OCI-LY7 (cell line): ENCODE measurements at regions not wholly inside any gene's neighbourhood (a gene's known extent, or its start where the extent isn't known, plus 50 kb on each side); places are given as distances from the start of the nearest gene placed in this dataset.

Source experiments
- BruUV-seq: library from RNA; stranded (reverse); fragments of 400-500 nt; replicated peaks from 2 replicates; lab custom pipeline; 2021; lab: Mats Ljungman, UMichigan
- CTCF ChIA-PET: fragments of 300-600 bp; sonication (Branson Sonifier 250); formaldehyde crosslinking; loops from one replicate; lab custom pipeline; 2022; ENCODE audit warnings: antibody characterized with exemption; ENCODE audit not compliant: unreplicated experiment; lab: Charles Lee
- POLR2A ChIA-PET: fragments of 300-600 bp; sonication (Branson Sonifier 250); formaldehyde crosslinking; loops from one replicate; lab custom pipeline; 2022; ENCODE audit warnings: antibody characterized with exemption; lab: Charles Lee
- DNase-seq: peaks from one replicate; pipeline ENCODE4 v3.0.0-alpha.2; 2015; ENCODE audit warnings: low spot score
- H2AFZ ChIP-seq: fragments of 200-600 bp; sonication (generic), shearing (Covaris generic); 2 replicates; pipeline ENCODE4 v1.6.1; 2014; ENCODE audit warnings: mild to moderate bottlenecking, antibody characterized with exemption, low read length, moderate library complexity
- H3K27ac ChIP-seq: fragments of 200-600 bp; sonication (generic); 2 replicates; pipeline ENCODE4 v1.5.1; 2014; ENCODE audit warnings: mixed run types, low read depth, mild to moderate bottlenecking, moderate library complexity, low read length, inconsistent platforms; ENCODE audit not compliant: poor library complexity, severe bottlenecking
- H3K36me3 ChIP-seq: fragments of 200-600 bp; sonication (generic); 2 replicates; pipeline ENCODE4 v1.6.1; 2014; ENCODE audit warnings: mild to moderate bottlenecking, antibody characterized with exemption, low read length, moderate library complexity, mixed read lengths; ENCODE audit not compliant: insufficient read depth
- H3K4me1 ChIP-seq: fragments of 200-600 bp; sonication (generic); 2 replicates; pipeline ENCODE4 v1.5.1; 2014; ENCODE audit warnings: mild to moderate bottlenecking, low read length; ENCODE audit not compliant: insufficient read depth, poor library complexity, severe bottlenecking
- H3K4me2 ChIP-seq: fragments of 200-600 bp; sonication (generic); 2 replicates; pipeline ENCODE4 v1.6.1; 2014; ENCODE audit warnings: mild to moderate bottlenecking, low read length
- H3K4me3 ChIP-seq: fragments of 200-600 bp; sonication (generic); 2 replicates; pipeline ENCODE4 v1.5.1; 2014; ENCODE audit warnings: mild to moderate bottlenecking, low read depth, low read length; ENCODE audit not compliant: poor library complexity, severe bottlenecking
- H3K79me2 ChIP-seq: fragments of 200-600 bp; sonication (generic); 2 replicates; pipeline ENCODE4 v1.6.1; 2016; ENCODE audit warnings: low read depth, mild to moderate bottlenecking, low read length, moderate library complexity, mixed read lengths; ENCODE audit not compliant: insufficient read depth
- H3K9me2 ChIP-seq: fragments of 200-600 bp; sonication (generic); 2 replicates; pipeline ENCODE4 v1.6.1; 2016; ENCODE audit warnings: mild to moderate bottlenecking, low read length, mixed read lengths; ENCODE audit not compliant: insufficient read depth
- H3K9me3 ChIP-seq: fragments of 200-600 bp; sonication (generic); 2 replicates; pipeline ENCODE4 v1.6.1; 2014; ENCODE audit warnings: mild to moderate bottlenecking, mixed run types, low read length, mixed read lengths
- H4K20me1 ChIP-seq: fragments of 200-600 bp; sonication (generic); 2 replicates; pipeline ENCODE4 v1.6.1; 2014; ENCODE audit warnings: mild to moderate bottlenecking, antibody characterized with exemption, low read length, moderate library complexity, mixed read lengths; ENCODE audit not compliant: insufficient read depth
- CTCF ChIP-seq: fragments of 200-600 bp; sonication (generic); conservative IDR thresholded peaks from 2 replicates; pipeline ENCODE4 v1.5.1; 2014; ENCODE audit warnings: mild to moderate bottlenecking, antibody characterized with exemption, low read length, moderate library complexity, mixed read lengths
- EZH2phosphoT487 ChIP-seq: fragments of 200-600 bp; sonication (generic); IDR thresholded peaks from 2 replicates; pipeline ENCODE4 v1.6.1; 2018; ENCODE audit warnings: low read depth, borderline replicate concordance, mild to moderate bottlenecking, mixed run types, antibody characterized with exemption, low read length, moderate library complexity, mixed read lengths
- intact Hi-C: fragments of 100-400 bp; cut with micrococcal nuclease; formaldehyde crosslinking; loops from one replicate; pipeline ENCODE4 v1.10.0; 2022; ENCODE audit not compliant: unreplicated experiment

GRCh38 chr7:36039243-36039642, 113.8 kb upstream of the EEPD1 start:
- DNase-seq, result no peak
- Histone ChIP-seq H3K4me3 (no peak overlapping the region), H3K4me1 (no peaks in the 10 kb centered on the region), H3K9me2 (no peaks in the 10 kb centered on the region), H3K79me2 (no peaks in the 10 kb centered on the region), H3K9me3 (no peaks in the 10 kb centered on the region), H2AFZ (no peak overlapping the region), H3K36me3 (no peaks in the 10 kb centered on the region), H3K4me2 (no peak overlapping the region), H3K27ac (no peak overlapping the region), H4K20me1 (no peaks in the 10 kb centered on the region)
- POLR2A ChIA-PET, result interaction anchor here (0.7 to 1.9 kb wide), 3 partner anchors 18 to 214 kb away, joined by 3 to 4 read pairs (median 3); no protein-coding TSS in a partner anchor
- intact Hi-C loops, result no loop called here
- CTCF ChIA-PET, result no interaction called here
- no TSS peak for BruUV-seq
- no peak for TF ChIP-seq CTCF
- no peak for TF ChIP-seq EZH2phosphoT487

- TF ChIP-seq EZH2phosphoT487, result no peak
- TF ChIP-seq CTCF, result no peak
- intact Hi-C loops, result no loop called here
- Histone ChIP-seq H2AFZ (no peak overlapping the region), H4K20me1 (no peaks in the 10 kb centered on the region), H3K4me2 (no peak overlapping the region), H3K4me1 (no peaks in the 10 kb centered on the region), H3K9me3 (no peaks in the 10 kb centered on the region), H3K79me2 (no peaks in the 10 kb centered on the region), H3K9me2 (no peaks in the 10 kb centered on the region), H3K27ac (no peak overlapping the region), H3K36me3 (no peaks in the 10 kb centered on the region), H3K4me3 (no peak overlapping the region)
- ChIA-PET POLR2A (interaction anchor here (1.9 kb wide), 1 partner anchor 24 kb away, joined by 4 read pairs; no protein-coding TSS in a partner anchor), CTCF (no interaction called here)
- no peak for DNase-seq
- BruUV-seq, result no TSS peak
Measured at GRCh38 chr7:36039671-36040070, 113.4 kb upstream of the EEPD1 start.

- Histone ChIP-seq H4K20me1 (no peaks in the 10 kb centered on the region), H3K9me3 (no peaks in the 10 kb centered on the region), H3K79me2 (no peaks in the 10 kb centered on the region), H3K36me3 (no peaks in the 10 kb centered on the region), H3K4me1 (no peaks in the 10 kb centered on the region), H3K4me3 (no peak overlapping the region), H3K4me2 (no peak overlapping the region), H3K9me2 (no peaks in the 10 kb centered on the region), H2AFZ (no peak overlapping the region), H3K27ac (no peak overlapping the region)
- no peak for TF ChIP-seq EZH2phosphoT487
- no peak for TF ChIP-seq CTCF
- BruUV-seq, result no TSS peak
- CTCF ChIA-PET, result no interaction called here
- DNase-seq, result no peak
- POLR2A ChIA-PET, result interaction anchor here (1.9 kb wide), 1 partner anchor 23 kb away, joined by 4 read pairs; no protein-coding TSS in a partner anchor
- intact Hi-C loops, result no loop called here
Measured at GRCh38 chr7:36040679-36041078, 112.4 kb upstream of the EEPD1 start.
